Natural killer cell (primary cell): ENCODE measurements at regions not wholly inside any gene's neighbourhood (a gene's known extent, or its start where the extent isn't known, plus 50 kb on each side); places are given as distances from the start of the nearest gene placed in this dataset.

Experiments
- ATAC-seq, 3 donors: fragments of 150-1000 bp in 2 of 3; fragments of 200-7000 bp in 1 of 3; cut with Tn5 transposase; 1 replicate in 1 of 3; 2 replicates in 2 of 3; pipeline ENCODE4 v1.10.0; 2021; ENCODE audit warnings: mild to moderate bottlenecking in 2 of 3, moderate library complexity in 2 of 3
- DNase-seq, 2 donors: peaks; one replicate each; pipeline versions ENCODE4 v3.0.0 to v3.0.0-alpha.2; 2013 to 2021; ENCODE audit warnings: mixed read lengths in 1 of 2
- H3K27ac ChIP-seq: one replicate; pipeline ENCODE4 v1.5.1; 2013; ENCODE audit warnings: mild to moderate bottlenecking, low read length
- H3K27me3 ChIP-seq: one replicate; pipeline ENCODE4 v1.6.1; 2013; ENCODE audit warnings: low read length; ENCODE audit not compliant: control insufficient read depth, insufficient read depth
- H3K36me3 ChIP-seq: one replicate; pipeline ENCODE4 v1.6.1; 2013; ENCODE audit warnings: low read length; ENCODE audit not compliant: control insufficient read depth, insufficient read depth
- H3K4me1 ChIP-seq: one replicate; pipeline ENCODE4 v1.6.1; 2013; ENCODE audit warnings: low read length; ENCODE audit not compliant: control insufficient read depth, insufficient read depth
- H3K4me3 ChIP-seq: one replicate; pipeline ENCODE4 v1.5.1; 2013; ENCODE audit warnings: low read length
- H3K9me3 ChIP-seq: one replicate; pipeline ENCODE4 v1.6.1; 2013; ENCODE audit warnings: low read length; ENCODE audit not compliant: control insufficient read depth, insufficient read depth
- H3K27ac Mint-ChIP-seq, 2 donors: one replicate each; pipeline ENCODE4 v1.8.0; 2022; ENCODE audit warnings: mild to moderate bottlenecking in 2 of 2, mixed read lengths in 2 of 2, moderate library complexity in 1 of 2
- H3K27me3 Mint-ChIP-seq, 2 donors: one replicate each; pipeline ENCODE4 v1.8.0; 2022; ENCODE audit warnings: low read depth in 2 of 2, mixed read lengths in 2 of 2
- H3K36me3 Mint-ChIP-seq: one replicate; pipeline ENCODE4 v1.8.0; 2022; ENCODE audit warnings: mixed read lengths
- H3K4me1 Mint-ChIP-seq, 2 donors: one replicate each; pipeline ENCODE4 v1.8.0; 2022; ENCODE audit warnings: mixed read lengths in 2 of 2
- H3K4me3 Mint-ChIP-seq: one replicate; pipeline ENCODE4 v1.8.0; 2022; ENCODE audit warnings: mild to moderate bottlenecking, moderate library complexity, mixed read lengths
- H3K9me3 Mint-ChIP-seq, 2 donors: one replicate each; pipeline ENCODE4 v1.8.0; 2022; ENCODE audit warnings: mixed read lengths in 2 of 2
- CTCF ChIP-seq: fragments of 200-600 bp; IDR thresholded peaks from one replicate; pipeline ENCODE4 v1.8.0; 2022; ENCODE audit warnings: antibody characterized with exemption
- WGBS: methylation state at CpG from one replicate; pipeline ENCODE4 v1.1.7; 2013; ENCODE audit warnings: missing lambda C conversion rate; ENCODE audit not compliant: insufficient coverage; 5-methylcytosine and 5-hydroxymethylcytosine counted together
- intact Hi-C: fragments of 100-400 bp; cut with micrococcal nuclease; formaldehyde crosslinking; loops from one replicate; pipeline ENCODE4 v1.14.2; 2022

DNA sequence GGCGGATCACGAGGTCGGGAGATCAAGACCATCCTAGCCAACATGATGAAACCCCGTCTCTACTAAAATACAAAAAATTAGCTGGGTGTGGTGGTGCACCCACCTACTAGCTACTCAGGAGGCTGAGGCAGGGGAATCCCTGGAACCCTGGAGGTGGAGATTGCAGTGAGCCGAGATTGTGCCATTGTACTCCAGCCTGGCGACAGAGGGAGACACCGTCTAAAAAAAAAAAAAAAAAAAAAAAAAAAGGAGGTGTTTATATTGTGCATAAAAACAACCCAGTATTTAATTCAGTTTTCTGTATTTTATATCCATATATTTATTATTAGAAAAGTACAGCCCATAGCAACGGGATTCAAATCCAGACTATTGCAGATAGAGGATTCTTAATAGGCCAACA, 129.1 kb upstream of the SOX2 start:
- no peak overlapping the region for H3K27ac ChIP-seq
- peaks cover 4 to 8% of the 10 kb centered on the region in 2 donors for H3K9me3 Mint-ChIP-seq
- no peak overlapping the region for H3K4me3 ChIP-seq
- H3K4me1 ChIP-seq, result no peaks in the 10 kb centered on the region
- no peaks in the 10 kb centered on the region for H3K36me3 Mint-ChIP-seq
- TF ChIP-seq CTCF, result no peak
- no peaks in the 10 kb centered on the region for H3K27me3 Mint-ChIP-seq
- no peak overlapping the region for H3K4me3 Mint-ChIP-seq
- no peak overlapping the region for H3K27ac Mint-ChIP-seq
- DNase-seq (no peak), ATAC-seq (no peak)
- no peaks in the 10 kb centered on the region for H3K9me3 ChIP-seq
- no peaks in the 10 kb centered on the region for H3K4me1 Mint-ChIP-seq
- 92% methylated on average over 5 of the region's 8 CpGs for WGBS
- no peaks in the 10 kb centered on the region for H3K27me3 ChIP-seq
- no peaks in the 10 kb centered on the region for H3K36me3 ChIP-seq
- intact Hi-C loops, result no loop called here

DNA sequence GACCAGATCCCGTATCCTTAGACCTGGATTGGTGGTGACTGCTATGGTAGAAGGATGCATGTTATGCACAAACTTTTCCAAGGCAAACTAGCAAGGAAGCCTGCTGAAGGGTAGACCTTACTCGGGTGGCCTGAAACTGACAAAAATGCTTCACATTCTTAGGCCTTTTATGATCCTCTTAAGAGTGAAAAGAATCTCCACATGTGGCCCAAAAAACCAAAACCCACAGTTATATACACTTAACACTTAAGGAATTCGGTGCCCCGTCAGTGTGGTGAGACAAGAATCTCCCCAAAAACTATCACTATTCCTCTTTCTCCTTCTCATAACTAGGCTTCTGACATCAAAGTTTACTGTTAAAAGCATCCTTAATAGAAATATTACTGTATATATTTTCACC, 130.1 kb upstream of the SOX2 start:
- no peaks in the 10 kb centered on the region for H3K27me3 Mint-ChIP-seq
- Histone ChIP-seq H3K27ac (no peak overlapping the region), H3K27me3 (no peaks in the 10 kb centered on the region), H3K4me1 (no peaks in the 10 kb centered on the region), H3K4me3 (no peak overlapping the region), H3K36me3 (no peaks in the 10 kb centered on the region), H3K9me3 (no peaks in the 10 kb centered on the region)
- DNase-seq (no peak), ATAC-seq (no peak)
- 83% methylated on average over 4 of the region's 4 CpGs for WGBS
- H3K4me3 Mint-ChIP-seq, result no peak overlapping the region
- H3K27ac Mint-ChIP-seq, result no peak overlapping the region
- H3K9me3 Mint-ChIP-seq, result peaks cover 2 to 3% of the 10 kb centered on the region in 2 donors
- intact Hi-C loops, result no loop called here
- H3K36me3 Mint-ChIP-seq, result no peaks in the 10 kb centered on the region
- TF ChIP-seq CTCF, result no peak
- no peaks in the 10 kb centered on the region for H3K4me1 Mint-ChIP-seq

DNA sequence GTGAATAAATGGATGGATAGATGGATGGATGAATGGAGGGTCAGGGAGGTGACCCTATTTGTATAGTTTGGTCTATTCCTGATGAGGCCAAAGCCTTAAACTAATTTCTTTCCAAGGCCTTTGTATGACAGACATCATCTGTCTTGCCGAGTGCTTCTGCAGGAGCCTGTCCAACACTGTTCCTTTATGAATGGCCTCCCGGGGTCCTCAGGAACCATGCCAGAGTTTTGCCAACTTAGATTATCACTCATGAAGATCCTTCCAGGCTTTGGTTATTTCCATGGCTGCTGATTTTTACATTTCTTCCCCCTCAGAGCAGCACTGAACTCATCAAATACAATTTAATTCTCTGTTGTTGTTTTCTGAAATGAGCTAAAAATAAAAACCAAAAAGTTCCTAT, 133.0 kb upstream of the SOX2 start:
- Mint-ChIP-seq H3K36me3 (no peaks in the 10 kb centered on the region), H3K9me3 (peaks cover 2 to 3% of the 10 kb centered on the region in 2 donors), H3K27ac (no peak overlapping the region), H3K4me1 (no peaks in the 10 kb centered on the region), H3K27me3 (no peaks in the 10 kb centered on the region), H3K4me3 (no peak overlapping the region)
- no peaks in the 10 kb centered on the region for H3K9me3 ChIP-seq
- H3K4me3 ChIP-seq, result no peak overlapping the region
- intact Hi-C loops, result no loop called here
- H3K27ac ChIP-seq, result no peak overlapping the region
- no peaks in the 10 kb centered on the region for H3K27me3 ChIP-seq
- TF ChIP-seq CTCF, result no peak
- ATAC-seq (no peak), DNase-seq (no peak)
- WGBS, result 91% methylated on average over 2 of the region's 2 CpGs
- H3K4me1 ChIP-seq, result no peaks in the 10 kb centered on the region
- H3K36me3 ChIP-seq, result no peaks in the 10 kb centered on the region

DNA sequence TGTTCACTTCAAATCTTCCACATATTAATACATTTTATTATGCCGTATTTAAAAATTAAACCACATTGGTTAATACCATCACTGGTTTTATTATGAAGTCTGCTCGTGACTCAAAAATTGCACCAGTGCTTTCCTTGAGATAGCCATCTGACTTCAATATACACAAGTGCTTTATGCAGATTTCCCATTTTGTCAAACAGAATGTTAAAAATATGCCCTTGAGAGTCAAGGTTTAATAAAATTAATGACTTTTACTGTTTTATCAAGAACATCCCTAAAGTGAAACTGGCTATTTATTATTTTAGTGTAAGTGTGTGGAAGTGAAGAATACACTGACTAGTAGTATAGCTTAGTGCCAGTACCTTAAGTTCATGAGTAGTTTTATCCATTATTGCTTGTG, 139.3 kb upstream of the SOX2 start:
- Mint-ChIP-seq H3K4me3 (no peak overlapping the region), H3K4me1 (no peaks in the 10 kb centered on the region), H3K27ac (no peak overlapping the region), H3K27me3 (no peaks in the 10 kb centered on the region), H3K9me3 (peaks cover 2 to 5% of the 10 kb centered on the region in 2 donors), H3K36me3 (no peaks in the 10 kb centered on the region)
- no peaks in the 10 kb centered on the region for H3K27me3 ChIP-seq
- H3K4me3 ChIP-seq, result no peak overlapping the region
- intact Hi-C loops, result no loop called here
- H3K4me1 ChIP-seq, result no peaks in the 10 kb centered on the region
- no peak for ATAC-seq
- H3K36me3 ChIP-seq, result no peaks in the 10 kb centered on the region
- no peaks in the 10 kb centered on the region for H3K9me3 ChIP-seq
- H3K27ac ChIP-seq, result no peak overlapping the region
- no peak for TF ChIP-seq CTCF
- WGBS, result 81% methylated on average over 2 of the region's 2 CpGs
- no peak for DNase-seq
